Stomach (tissue), 4 donors: ENCODE measurements at regions not wholly inside any gene's neighbourhood (a gene's known extent, or its start where the extent isn't known, plus 50 kb on each side); places are given as distances from the start of the nearest gene placed in this dataset.

ENCODE experiments used
- CTCF ChIP-seq, 7 experiments: fragments of 450-650 bp in 4 of 7; fragments of 200-600 bp in 3 of 7; sonication (generic) in 3 of 7; IDR thresholded peaks; one replicate each; pipeline ENCODE4 v1.5.1; 2016 to 2019; ENCODE audit warnings: antibody characterized with exemption in 7 of 7, control low read depth in 2 of 7, mild to moderate bottlenecking in 1 of 7
- EP300 ChIP-seq: sonication (generic); formaldehyde crosslinking; IDR thresholded peaks from one replicate; pipeline ENCODE4 v1.6.1; 2017; ENCODE audit warnings: antibody characterized with exemption
- POLR2A ChIP-seq, 4 donors: fragments of 450-650 bp; IDR thresholded peaks; one replicate each; pipeline ENCODE4 v1.6.1; 2016; ENCODE audit warnings: antibody characterized with exemption in 4 of 4, control low read depth in 2 of 4, mild to moderate bottlenecking in 1 of 4, moderate library complexity in 1 of 4
- POLR2AphosphoS5 ChIP-seq, 3 donors: sonication (generic); formaldehyde crosslinking; IDR thresholded peaks; one replicate each; pipeline ENCODE4 v1.6.1; 2016; ENCODE audit warnings: antibody characterized with exemption in 3 of 3

DNA sequence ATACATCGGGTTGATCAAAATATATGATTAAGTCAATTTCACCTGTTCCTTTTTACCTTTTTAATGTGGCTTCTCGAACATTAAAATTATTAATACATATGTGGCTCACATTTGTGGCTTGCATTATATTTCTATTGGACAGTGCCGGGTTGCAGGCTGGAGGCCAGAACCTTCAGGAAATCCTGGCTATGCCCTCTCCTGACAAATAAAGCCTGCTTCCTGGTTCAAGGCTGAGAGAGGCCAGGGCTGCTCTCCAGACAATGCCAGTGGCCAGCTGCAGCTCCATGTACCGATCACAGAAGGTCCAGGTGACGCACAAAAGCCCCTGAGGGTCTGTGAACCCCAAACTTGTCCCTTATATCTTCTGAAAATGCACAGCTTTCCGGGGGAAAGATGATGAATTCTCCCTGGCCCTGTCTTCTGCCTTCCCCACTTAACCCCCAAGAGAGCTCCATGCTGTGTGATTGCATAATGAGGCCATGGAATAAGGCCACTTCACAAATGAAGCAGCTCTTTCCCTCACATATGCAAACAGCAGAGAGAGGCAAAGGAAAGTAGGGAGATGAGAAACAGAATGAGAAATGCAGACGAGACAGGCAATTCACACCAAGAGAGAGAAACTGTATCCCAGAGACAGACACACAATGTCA lies 241.2 kb downstream of the BCOR start:
- TF ChIP-seq CTCF (IDR thresholded peaks at IDR 0.05), result no peak
- no peak for TF ChIP-seq EP300
- TF ChIP-seq POLR2A (IDR thresholded peaks at IDR 0.05), result no peak
- no peak for TF ChIP-seq POLR2AphosphoS5 (IDR thresholded peaks at IDR 0.05)
